ENCODE measurements at regions not wholly inside any gene's neighbourhood (a gene's known extent, or its start where the extent isn't known, plus 50 kb on each side); places are given as distances from the start of the nearest gene placed in this dataset.
"Not testable (repeated sequence)": the region's sequence is repeated elsewhere in the genome, so short reads cannot be mapped to it uniquely, and the experiment has no call there.

GRCh38 chr2:194301946-194302345 lies 1355.1 kb upstream of the SLC39A10 start:
- DNase-seq (ENCODE audit: low read depth), result no peak
- no peak overlapping the region for H3K4me3 ChIP-seq (ENCODE audit: low read depth, low read length)
- TF ChIP-seq CTCF (IDR thresholded peaks at IDR 0.05; ENCODE audit: insufficient read depth, low read length), result no peak

- no peak overlapping the region for H3K4me3 ChIP-seq (ENCODE audit: low read depth, low read length)
- TF ChIP-seq CTCF (IDR thresholded peaks at IDR 0.05; ENCODE audit: insufficient read depth, low read length), result no peak
- DNase-seq (ENCODE audit: low read depth), result no peak
These were observed 1362.9 kb upstream of the SLC39A10 start for GRCh38 chr2:194294156-194294555.

- no peak overlapping the region for H3K4me3 ChIP-seq (ENCODE audit: low read depth, low read length)
- DNase-seq (ENCODE audit: low read depth), result no peak
- no peak for TF ChIP-seq CTCF (IDR thresholded peaks at IDR 0.05; ENCODE audit: insufficient read depth, low read length)
These were observed 1365.9 kb upstream of the SLC39A10 start for GRCh38 chr2:194291104-194291503.

GRCh38 chr2:194289712-194290346 lies 1367.2 kb upstream of the SLC39A10 start:
- H3K4me3 ChIP-seq (ENCODE audit: low read depth, low read length), result no peak overlapping the region
- DNase-seq (ENCODE audit: low read depth), result no peak
- no peak for TF ChIP-seq CTCF (IDR thresholded peaks at IDR 0.05; ENCODE audit: insufficient read depth, low read length)

GRCh38 chr2:194276667-194277066 lies 1380.4 kb upstream of the SLC39A10 start:
- not testable (repeated sequence) for H3K4me3 ChIP-seq (ENCODE audit: low read depth, low read length); DNase-seq (ENCODE audit: low read depth)

- DNase-seq (ENCODE audit: low read depth), result no peak
- no peak for TF ChIP-seq CTCF (IDR thresholded peaks at IDR 0.05; ENCODE audit: insufficient read depth, low read length)
- no peak overlapping the region for H3K4me3 ChIP-seq (ENCODE audit: low read depth, low read length)
These were observed 1385.6 kb upstream of the SLC39A10 start for GRCh38 chr2:194271293-194271961.

- no peak for DNase-seq (ENCODE audit: low read depth)
- no peak overlapping the region for H3K4me3 ChIP-seq (ENCODE audit: low read depth, low read length)
- TF ChIP-seq CTCF (IDR thresholded peaks at IDR 0.05; ENCODE audit: insufficient read depth, low read length), result no peak
These were observed 1386.4 kb upstream of the SLC39A10 start for GRCh38 chr2:194270648-194271047.

Measured in fibroblast of the aortic adventitia (primary cell).